ENCODE measurements at regions not wholly inside any gene's neighbourhood (a gene's known extent, or its start where the extent isn't known, plus 50 kb on each side); places are given as distances from the start of the nearest gene placed in this dataset.

DNA sequence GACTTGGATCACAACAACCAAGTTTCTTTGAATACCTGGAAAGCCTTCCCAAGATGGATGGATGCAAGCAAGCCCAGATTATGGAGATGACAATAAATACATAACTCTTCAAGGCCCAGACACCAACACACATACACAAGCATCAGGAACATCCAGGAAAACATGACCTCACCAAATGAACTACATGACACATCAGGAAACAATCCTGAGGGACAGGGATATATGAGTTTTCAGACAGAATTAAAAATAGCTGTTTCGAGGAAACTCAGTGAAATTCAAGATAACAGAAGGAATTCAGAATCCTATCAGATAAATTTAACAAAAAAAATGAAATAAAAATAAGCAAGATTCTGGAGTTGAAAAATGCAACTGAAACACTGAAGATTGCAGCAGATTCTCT lies 659.4 kb downstream of the METTL15 start:
- Histone ChIP-seq H3K79me2 (ENCODE audit: insufficient read depth) (no peaks in the 10 kb centered on the region), H3K27me3 (ENCODE audit: insufficient read depth) (no peaks in the 10 kb centered on the region), H3K27ac (ENCODE audit: low read depth in 2 of 2, low read length in 1 of 2) (peak overlapping the region in 1 of 2 experiments; percentile 8; a peak in 1 of 4 replicates), H3K9ac (no peak overlapping the region), H3F3A (replicated peaks; ENCODE audit: insufficient read depth) (peaks cover 11% of the 10 kb centered on the region), H3K36me3 (replicated peaks in 1 of 2; ENCODE audit: control insufficient read depth in 1 of 2, insufficient read depth in 2 of 2, low read length in 1 of 2) (peaks cover 0 to 6% of the 10 kb centered on the region in 2 experiments), H3K4me3 (ENCODE audit: low read depth in 2 of 2, low read length in 1 of 2) (no peak overlapping the region), H4K20me1 (ENCODE audit: insufficient read depth) (no peaks in the 10 kb centered on the region), H3K4me2 (no peak overlapping the region), H3K4me1 (ENCODE audit: control insufficient read depth in 1 of 2, insufficient read depth in 2 of 2, low read depth in 1 of 2, low read length in 1 of 2) (peaks cover 0 to 13% of the 10 kb centered on the region in 2 experiments; a peak in 1 of 4 replicates), H3K9me3 (peaks cover 23% of the 10 kb centered on the region; the same call in 1 of the 2 replicates), H2AFZ (ENCODE audit: low read depth) (no peak overlapping the region), H3K9me2 (no peaks in the 10 kb centered on the region)
- ChIA-PET CTCF (no interaction called here), POLR2A (no interaction called here)
- TF ChIP-seq YY1 (IDR thresholded peaks at IDR 0.05; ENCODE audit: low read depth) (no peak; the same call in 1 of the 2 replicates), NFIC (IDR thresholded peaks at IDR 0.05; ENCODE audit: borderline replicate concordance) (no peak), TCF12 (IDR thresholded peaks at IDR 0.05) (peak; percentile 36; the same call in 1 of the 2 replicates), FOSL2 (IDR thresholded peaks at IDR 0.05; ENCODE audit: borderline replicate concordance, low read depth) (peak; percentile 45; the same call in 1 of the 2 replicates), MEF2A (IDR thresholded peaks at IDR 0.05; ENCODE audit: borderline replicate concordance, low read depth) (no peak), SIN3A (IDR thresholded peaks at IDR 0.05; ENCODE audit: borderline replicate concordance, low read depth, low read length) (no peak)
- TF ChIP-seq, protein P1, sequence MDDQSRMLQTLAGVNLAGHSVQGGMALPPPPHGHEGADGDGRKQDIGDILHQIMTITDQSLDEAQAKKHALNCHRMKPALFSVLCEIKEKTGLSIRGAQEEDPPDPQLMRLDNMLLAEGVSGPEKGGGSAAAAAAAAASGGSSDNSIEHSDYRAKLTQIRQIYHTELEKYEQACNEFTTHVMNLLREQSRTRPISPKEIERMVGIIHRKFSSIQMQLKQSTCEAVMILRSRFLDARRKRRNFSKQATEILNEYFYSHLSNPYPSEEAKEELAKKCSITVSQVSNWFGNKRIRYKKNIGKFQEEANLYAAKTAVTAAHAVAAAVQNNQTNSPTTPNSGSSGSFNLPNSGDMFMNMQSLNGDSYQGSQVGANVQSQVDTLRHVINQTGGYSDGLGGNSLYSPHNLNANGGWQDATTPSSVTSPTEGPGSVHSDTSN (IDR thresholded peaks at IDR 0.05), result peak; percentile 53
- WGBS (ENCODE audit: low lambda C conversion rate), result 9% methylated on average over 1 of the region's 1 CpG
- DNase-seq, result no peak

DNA sequence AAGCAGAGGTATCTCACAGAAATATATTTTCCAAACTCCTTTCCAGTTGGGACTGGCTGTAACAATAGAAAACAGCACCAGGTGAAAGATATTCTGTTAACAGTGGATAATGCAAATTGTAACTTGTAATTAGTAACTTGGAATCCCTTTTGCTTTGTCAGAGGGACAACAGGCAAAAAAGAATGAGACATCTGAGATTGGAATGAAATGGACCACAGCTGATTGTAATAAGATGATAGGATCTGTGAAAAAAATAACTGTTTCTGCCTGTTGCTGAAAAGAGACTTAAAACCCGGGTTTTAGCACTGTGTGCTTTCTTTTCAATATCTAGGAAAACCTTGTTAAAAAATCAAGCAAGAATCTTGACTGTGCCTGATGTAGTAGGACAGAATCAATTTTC lies 655.7 kb downstream of the METTL15 start:
- Histone ChIP-seq H3K9me2 (no peaks in the 10 kb centered on the region), H3K4me1 (ENCODE audit: control insufficient read depth in 1 of 2, insufficient read depth in 2 of 2, low read depth in 1 of 2, low read length in 1 of 2) (peaks cover 0 to 19% of the 10 kb centered on the region in 2 experiments; a peak in 2 of 4 replicates), H3K4me2 (peak overlapping the region; percentile 21; the same call in 1 of the 2 replicates), H3K36me3 (replicated peaks in 1 of 2; ENCODE audit: control insufficient read depth in 1 of 2, insufficient read depth in 2 of 2, low read length in 1 of 2) (no peaks in the 10 kb centered on the region), H3F3A (replicated peaks; ENCODE audit: insufficient read depth) (peaks cover 14% of the 10 kb centered on the region), H3K4me3 (ENCODE audit: low read depth in 2 of 2, low read length in 1 of 2) (no peak overlapping the region), H4K20me1 (ENCODE audit: insufficient read depth) (no peaks in the 10 kb centered on the region), H3K9me3 (peaks cover 9% of the 10 kb centered on the region; the same call in 1 of the 2 replicates), H3K27me3 (ENCODE audit: insufficient read depth) (no peaks in the 10 kb centered on the region), H3K9ac (peak overlapping the region; percentile 39), H3K27ac (ENCODE audit: low read depth in 2 of 2, low read length in 1 of 2) (peak overlapping the region in 1 of 2 experiments; percentile 53; a peak in 2 of 4 replicates), H3K79me2 (ENCODE audit: insufficient read depth) (no peaks in the 10 kb centered on the region; the same call in 1 of the 2 replicates), H2AFZ (ENCODE audit: low read depth) (peak overlapping the region; percentile 27; the same call in 1 of the 2 replicates)
- WGBS (ENCODE audit: low lambda C conversion rate), result 45% methylated on average over 1 of the region's 1 CpG
- peak; percentile 43; the same call in 1 of the 2 replicates for TF ChIP-seq TCF12 (IDR thresholded peaks at IDR 0.05)
- TF ChIP-seq, protein P2, sequence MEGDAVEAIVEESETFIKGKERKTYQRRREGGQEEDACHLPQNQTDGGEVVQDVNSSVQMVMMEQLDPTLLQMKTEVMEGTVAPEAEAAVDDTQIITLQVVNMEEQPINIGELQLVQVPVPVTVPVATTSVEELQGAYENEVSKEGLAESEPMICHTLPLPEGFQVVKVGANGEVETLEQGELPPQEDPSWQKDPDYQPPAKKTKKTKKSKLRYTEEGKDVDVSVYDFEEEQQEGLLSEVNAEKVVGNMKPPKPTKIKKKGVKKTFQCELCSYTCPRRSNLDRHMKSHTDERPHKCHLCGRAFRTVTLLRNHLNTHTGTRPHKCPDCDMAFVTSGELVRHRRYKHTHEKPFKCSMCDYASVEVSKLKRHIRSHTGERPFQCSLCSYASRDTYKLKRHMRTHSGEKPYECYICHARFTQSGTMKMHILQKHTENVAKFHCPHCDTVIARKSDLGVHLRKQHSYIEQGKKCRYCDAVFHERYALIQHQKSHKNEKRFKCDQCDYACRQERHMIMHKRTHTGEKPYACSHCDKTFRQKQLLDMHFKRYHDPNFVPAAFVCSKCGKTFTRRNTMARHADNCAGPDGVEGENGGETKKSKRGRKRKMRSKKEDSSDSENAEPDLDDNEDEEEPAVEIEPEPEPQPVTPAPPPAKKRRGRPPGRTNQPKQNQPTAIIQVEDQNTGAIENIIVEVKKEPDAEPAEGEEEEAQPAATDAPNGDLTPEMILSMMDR (IDR thresholded peaks at IDR 0.05), result no peak
- TF ChIP-seq, protein P1 (IDR thresholded peaks at IDR 0.05), result no peak
- TF ChIP-seq NRF1 (IDR thresholded peaks at IDR 0.05; ENCODE audit: low read depth, low read length), result no peak
- no peak for TF ChIP-seq YY1 (IDR thresholded peaks at IDR 0.05; ENCODE audit: low read depth)
- peak; percentile 10; the same call in 1 of the 2 replicates for TF ChIP-seq FOSL2 (IDR thresholded peaks at IDR 0.05; ENCODE audit: borderline replicate concordance, low read depth)
- ChIA-PET CTCF (interaction anchor here (0.6 kb wide), 1 partner anchor 476 kb away, joined by 3 read pairs; no protein-coding TSS in a partner anchor), POLR2A (no interaction called here)
- DNase-seq, result no peak
